H1 (cell line): ENCODE measurements at regions not wholly inside any gene's neighbourhood (a gene's known extent, or its start where the extent isn't known, plus 50 kb on each side); places are given as distances from the start of the nearest gene placed in this dataset.

ENCODE experiments used
- BRCA1 ChIP-seq: IDR thresholded peaks from 2 replicates; pipeline ENCODE4 v1.6.1; 2012; ENCODE audit warnings: low read depth, low read length, improper control_type of control experiment
- EP300 ChIP-seq, 2 experiments: IDR thresholded peaks; 1 replicate in 1 of 2; 2 replicates in 1 of 2; pipeline ENCODE4 v1.6.1; 2011 to 2012; ENCODE audit warnings: low read depth in 2 of 2, low read length in 2 of 2, mild to moderate bottlenecking in 2 of 2, borderline replicate concordance in 1 of 2, inconsistent platforms in 1 of 2, moderate library complexity in 1 of 2
- TBP ChIP-seq: IDR thresholded peaks from 2 replicates; pipeline ENCODE4 v1.6.1; 2011; ENCODE audit warnings: low read depth, low read length, improper control_type of control experiment

- no peak for TF ChIP-seq BRCA1
- no peak for TF ChIP-seq TBP
- no peak for TF ChIP-seq EP300 (IDR thresholded peaks at IDR 0.05; ENCODE audit: borderline replicate concordance in 1 of 2, low read depth in 2 of 2, low read length in 2 of 2)
Measured at GRCh38 chr12:87901457-87901856, 127.7 kb downstream of the C12orf50 start (continued).
